Trophoblast cell (in vitro differentiated cells and primary cell): ENCODE measurements at regions not wholly inside any gene's neighbourhood (a gene's known extent, or its start where the extent isn't known, plus 50 kb on each side); places are given as distances from the start of the nearest gene placed in this dataset.

ENCODE experiments used
- DNase-seq, 2 donors: peaks; one replicate each; pipeline ENCODE4 v3.0.0-alpha.2; 2016
- H2AFZ ChIP-seq: 2 replicates; pipeline ENCODE4 v1.6.1; 2013; ENCODE audit warnings: low read length, moderate library complexity, mild to moderate bottlenecking; ENCODE audit not compliant: insufficient read depth, poor library complexity
- H2AK5ac ChIP-seq: 2 replicates; pipeline ENCODE4 v1.6.1; 2013; ENCODE audit warnings: mild to moderate bottlenecking, low read length
- H2BK120ac ChIP-seq: 2 replicates; pipeline ENCODE4 v1.6.1; 2013; ENCODE audit warnings: low read length, mild to moderate bottlenecking, moderate library complexity; ENCODE audit not compliant: insufficient read depth, poor library complexity
- H2BK12ac ChIP-seq: 2 replicates; pipeline ENCODE4 v1.6.1; 2013; ENCODE audit warnings: mild to moderate bottlenecking, low read length, moderate library complexity
- H2BK5ac ChIP-seq: 2 replicates; pipeline ENCODE4 v1.6.1; 2013; ENCODE audit warnings: low read length, low read depth, moderate library complexity, mild to moderate bottlenecking; ENCODE audit not compliant: poor library complexity
- H3K14ac ChIP-seq: 2 replicates; pipeline ENCODE4 v1.6.1; 2013; ENCODE audit warnings: mild to moderate bottlenecking, low read length
- H3K18ac ChIP-seq: 2 replicates; pipeline ENCODE4 v1.6.1; 2013; ENCODE audit warnings: mild to moderate bottlenecking, low read length
- H3K23ac ChIP-seq: 2 replicates; pipeline ENCODE4 v1.6.1; 2013; ENCODE audit warnings: low read length
- H3K27ac ChIP-seq: 2 replicates; pipeline ENCODE4 v1.5.1; 2013; ENCODE audit warnings: low read depth, mild to moderate bottlenecking, inconsistent platforms, low read length, moderate library complexity
- H3K27me3 ChIP-seq: 2 replicates; pipeline ENCODE4 v1.6.1; 2013; ENCODE audit warnings: inconsistent platforms, mild to moderate bottlenecking, low read length, moderate library complexity; ENCODE audit not compliant: insufficient read depth
- H3K36me3 ChIP-seq, 2 experiments: 1 replicate in 1 of 2; 2 replicates in 1 of 2; pipeline ENCODE4 v1.6.1; 2013; ENCODE audit warnings: low read length in 2 of 2, mild to moderate bottlenecking in 2 of 2, moderate library complexity in 1 of 2; ENCODE audit not compliant: insufficient read depth in 2 of 2, control insufficient read depth in 1 of 2
- H3K4ac ChIP-seq: 2 replicates; pipeline ENCODE4 v1.6.1; 2013; ENCODE audit warnings: low read depth, mild to moderate bottlenecking, low read length, moderate library complexity
- H3K4me1 ChIP-seq, 2 experiments: 1 replicate in 1 of 2; 2 replicates in 1 of 2; pipeline ENCODE4 v1.6.1; 2013; ENCODE audit warnings: low read length in 2 of 2, mild to moderate bottlenecking in 2 of 2, moderate library complexity in 1 of 2; ENCODE audit not compliant: insufficient read depth in 2 of 2, control insufficient read depth in 1 of 2
- H3K4me2 ChIP-seq: 2 replicates; pipeline ENCODE4 v1.6.1; 2013; ENCODE audit warnings: inconsistent platforms, mild to moderate bottlenecking, low read length, moderate library complexity
- H3K4me3 ChIP-seq: 2 replicates; pipeline ENCODE4 v1.5.1; 2013; ENCODE audit warnings: mild to moderate bottlenecking, low read depth, low read length, inconsistent platforms
- H3K79me1 ChIP-seq: one replicate; pipeline ENCODE4 v1.6.1; 2013; ENCODE audit warnings: low read length
- H3K79me2 ChIP-seq: 2 replicates; pipeline ENCODE4 v1.6.1; 2013; ENCODE audit warnings: low read length, mild to moderate bottlenecking; ENCODE audit not compliant: control insufficient read depth, insufficient read depth, poor library complexity
- H3K9ac ChIP-seq: 2 replicates; pipeline ENCODE4 v1.6.1; 2013; ENCODE audit warnings: mild to moderate bottlenecking, low read length
- H3K9me3 ChIP-seq: 2 replicates; pipeline ENCODE4 v1.6.1; 2013; ENCODE audit warnings: low read depth, mild to moderate bottlenecking, control low read depth, inconsistent platforms, low read length; ENCODE audit not compliant: insufficient read depth
- H4K12ac ChIP-seq: 2 replicates; pipeline ENCODE4 v1.6.1; 2013; ENCODE audit warnings: low read depth, mild to moderate bottlenecking, low read length, moderate library complexity
- H4K8ac ChIP-seq: 2 replicates; pipeline ENCODE4 v1.6.1; 2013; ENCODE audit warnings: low read depth, mild to moderate bottlenecking, low read length, moderate library complexity
- H4K91ac ChIP-seq: one replicate; pipeline ENCODE4 v1.6.1; 2013; ENCODE audit warnings: low read depth, mild to moderate bottlenecking, low read length, moderate library complexity
- WGBS: extraction: QIAGEN DNeasy Blood & Tissue Kit; methylation state at CpG from one replicate; pipeline ENCODE4 v1.1.7; 2013; ENCODE audit warnings: missing lambda C conversion rate; ENCODE audit not compliant: insufficient read length, insufficient coverage; ENCODE audit errors: extremely low coverage; 5-methylcytosine and 5-hydroxymethylcytosine counted together

GRCh38 chr1:232521660-232522059, 108.3 kb downstream of the SIPA1L2 start:
- no peak overlapping the region for H3K9ac ChIP-seq
- no peaks in the 10 kb centered on the region for H3K79me2 ChIP-seq
- no peaks in the 10 kb centered on the region for H3K36me3 ChIP-seq
- H3K79me1 ChIP-seq, result no peaks in the 10 kb centered on the region
- H3K9me3 ChIP-seq, result no peaks in the 10 kb centered on the region
- H3K4me3 ChIP-seq, result no peak overlapping the region
- no peaks in the 10 kb centered on the region for H3K27me3 ChIP-seq
- no peak overlapping the region for H4K12ac ChIP-seq
- H4K8ac ChIP-seq, result no peak overlapping the region
- H2AFZ ChIP-seq, result no peak overlapping the region
- no peak overlapping the region for H2BK5ac ChIP-seq
- peak overlapping the region; percentile 70 for H2BK12ac ChIP-seq
- H2AK5ac ChIP-seq, result no peak overlapping the region
- H2BK120ac ChIP-seq, result no peak overlapping the region
- H3K4me2 ChIP-seq, result no peak overlapping the region
- WGBS, result no CpG with 5 or more reads among the region's 1 CpG
- no peak overlapping the region for H3K23ac ChIP-seq
- H3K4ac ChIP-seq, result no peak overlapping the region
- H3K14ac ChIP-seq, result no peak overlapping the region
- H3K27ac ChIP-seq, result no peak overlapping the region
- peaks cover 3 to 6% of the 10 kb centered on the region in 2 experiments for H3K4me1 ChIP-seq
- no peak overlapping the region for H4K91ac ChIP-seq
- H3K18ac ChIP-seq, result no peak overlapping the region
- no peak for DNase-seq

DNA sequence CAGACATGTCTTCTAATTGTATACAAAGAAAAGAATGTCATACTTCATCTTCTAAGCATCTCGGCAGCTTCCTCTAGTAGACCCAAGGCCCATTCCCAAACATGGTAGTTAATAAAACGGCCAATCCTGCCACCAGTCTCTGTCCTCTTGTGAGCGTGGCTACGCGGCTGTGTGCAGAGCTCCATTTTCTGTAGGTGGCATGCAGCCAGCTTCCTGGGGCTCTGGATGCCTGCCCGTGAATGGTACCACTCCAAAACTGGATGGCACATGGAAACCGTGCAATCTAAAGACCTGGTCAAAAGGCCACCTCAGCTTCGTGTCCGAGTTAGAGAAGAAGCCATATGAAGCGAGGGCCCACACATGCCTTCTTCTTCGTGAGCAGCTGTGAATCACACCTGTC, 110.7 kb downstream of the SIPA1L2 start:
- Histone ChIP-seq H3K14ac (no peak overlapping the region), H4K12ac (no peak overlapping the region), H4K8ac (no peak overlapping the region), H3K27ac (no peak overlapping the region), H3K18ac (no peak overlapping the region), H2AK5ac (no peak overlapping the region), H2AFZ (no peak overlapping the region), H3K4me2 (no peak overlapping the region), H3K4me1 (no peaks in the 10 kb centered on the region), H3K36me3 (peaks cover 9 to 10% of the 10 kb centered on the region in 2 experiments), H3K27me3 (no peaks in the 10 kb centered on the region), H2BK12ac (no peak overlapping the region), H4K91ac (no peak overlapping the region), H3K9me3 (no peaks in the 10 kb centered on the region), H2BK5ac (no peak overlapping the region), H2BK120ac (no peak overlapping the region), H3K9ac (no peak overlapping the region), H3K79me2 (no peaks in the 10 kb centered on the region), H3K23ac (no peak overlapping the region), H3K4ac (no peak overlapping the region), H3K79me1 (no peaks in the 10 kb centered on the region), H3K4me3 (no peak overlapping the region)
- WGBS, result no CpG with 5 or more reads among the region's 11 CpGs
- no peak for DNase-seq

GRCh38 chr1:232518349-232518748, 111.6 kb downstream of the SIPA1L2 start:
- Histone ChIP-seq H3K4me1 (no peaks in the 10 kb centered on the region), H3K14ac (no peak overlapping the region), H4K91ac (no peak overlapping the region), H2BK120ac (no peak overlapping the region), H3K4ac (no peak overlapping the region), H2AFZ (no peak overlapping the region), H3K9me3 (no peaks in the 10 kb centered on the region), H2AK5ac (no peak overlapping the region), H3K23ac (no peak overlapping the region), H3K4me2 (no peak overlapping the region), H3K27ac (no peak overlapping the region), H3K79me1 (no peaks in the 10 kb centered on the region), H3K4me3 (no peak overlapping the region), H3K36me3 (peaks cover 14 to 18% of the 10 kb centered on the region in 2 experiments), H3K27me3 (no peaks in the 10 kb centered on the region), H2BK12ac (no peak overlapping the region), H4K12ac (no peak overlapping the region), H3K79me2 (no peaks in the 10 kb centered on the region), H2BK5ac (no peak overlapping the region), H3K18ac (no peak overlapping the region), H4K8ac (no peak overlapping the region), H3K9ac (no peak overlapping the region)
- no CpG with 5 or more reads among the region's 5 CpGs for WGBS
- no peak for DNase-seq

DNA sequence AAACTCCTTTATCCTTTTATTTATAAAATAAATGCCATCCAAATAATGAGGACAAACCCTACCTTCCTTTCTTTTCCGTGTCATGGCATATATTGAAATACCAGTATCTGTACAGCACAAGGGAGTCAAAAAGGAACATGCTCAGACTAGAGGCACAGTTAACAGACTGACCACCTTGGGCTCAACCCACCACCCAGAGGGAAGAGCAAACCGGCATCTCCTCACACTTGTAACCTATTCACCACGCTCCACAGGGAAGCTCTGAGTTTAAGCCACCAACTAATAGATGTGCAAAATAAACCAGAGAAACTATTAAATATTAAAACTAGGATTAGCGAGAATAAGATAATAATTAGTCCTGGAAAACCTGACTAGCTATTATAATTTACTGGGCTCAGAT, 112.7 kb downstream of the SIPA1L2 start:
- WGBS, result no CpG with 5 or more reads among the region's 4 CpGs
- Histone ChIP-seq H4K12ac (no peak overlapping the region), H3K18ac (no peak overlapping the region), H3K27ac (no peak overlapping the region), H4K91ac (no peak overlapping the region), H2BK12ac (no peak overlapping the region), H3K14ac (no peak overlapping the region), H3K9ac (no peak overlapping the region), H4K8ac (no peak overlapping the region), H2BK120ac (no peak overlapping the region), H3K4ac (no peak overlapping the region), H3K36me3 (peaks cover 14 to 20% of the 10 kb centered on the region in 2 experiments), H3K27me3 (no peaks in the 10 kb centered on the region), H3K23ac (no peak overlapping the region), H2BK5ac (no peak overlapping the region), H2AFZ (no peak overlapping the region), H3K9me3 (no peaks in the 10 kb centered on the region), H2AK5ac (no peak overlapping the region), H3K79me2 (no peaks in the 10 kb centered on the region), H3K4me1 (no peaks in the 10 kb centered on the region), H3K79me1 (no peaks in the 10 kb centered on the region), H3K4me3 (no peak overlapping the region), H3K4me2 (no peak overlapping the region)
- DNase-seq, result no peak
